HG03025 (cell line): ENCODE measurements at regions not wholly inside any gene's neighbourhood (a gene's known extent, or its start where the extent isn't known, plus 50 kb on each side); places are given as distances from the start of the nearest gene placed in this dataset.
"Not testable (repeated sequence)": the region's sequence is repeated elsewhere in the genome, so short reads cannot be mapped to it uniquely, and the experiment has no call there.

Experiments used
- ATAC-seq: cut with Tn5 transposase; IDR thresholded peaks from one replicate; pipeline ENCODE4 v1.9.1; 2021; ENCODE audit warnings: mild to moderate bottlenecking, moderate library complexity; ENCODE audit not compliant: unreplicated experiment, low FRiP score

DNA sequence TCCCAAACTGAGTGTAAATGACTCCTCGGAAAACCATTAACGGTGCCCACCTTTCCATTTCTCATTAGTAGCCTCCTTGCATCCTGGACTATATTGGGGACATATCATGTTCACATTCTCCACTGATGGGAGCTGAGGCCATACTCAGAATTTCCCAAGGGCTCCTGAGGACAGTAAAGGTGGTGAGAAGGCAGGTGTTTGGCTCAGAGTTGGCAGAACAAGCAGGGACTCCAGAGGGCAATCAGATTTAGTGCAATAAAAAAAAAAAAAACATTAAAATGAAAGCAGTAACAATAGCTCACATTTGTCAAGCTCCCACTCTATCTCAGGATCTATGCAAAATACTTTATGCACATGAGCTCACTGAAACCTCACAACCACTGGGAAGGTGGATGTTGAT lies 401.4 kb downstream of the MAFB start:
- ATAC-seq = no peak

DNA sequence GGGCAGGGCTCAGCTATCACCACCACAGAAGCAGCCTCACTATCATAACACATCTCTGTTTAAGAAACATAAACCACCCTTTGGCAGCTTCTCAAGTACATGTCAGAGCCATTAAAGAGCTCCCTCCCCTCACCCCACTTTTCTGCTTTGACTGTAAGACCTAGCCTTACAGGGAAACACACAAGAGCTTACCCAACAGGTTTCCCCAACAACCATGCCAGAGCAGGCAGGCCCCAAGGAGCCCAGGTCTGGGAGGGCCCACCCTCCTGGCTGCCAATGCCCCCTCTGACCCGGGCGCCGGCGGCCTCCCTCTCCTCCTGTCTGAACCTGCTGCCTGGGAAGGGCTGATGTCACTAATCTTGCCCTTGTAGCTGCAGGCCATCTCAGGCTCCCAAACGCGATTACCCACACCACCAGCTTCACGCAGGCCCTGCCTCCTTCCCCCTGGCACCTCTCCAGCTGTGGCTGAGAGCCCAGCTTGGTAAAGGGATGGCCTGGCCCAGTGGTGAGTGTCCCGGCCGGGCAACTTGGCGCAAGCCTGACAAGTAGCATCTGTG lies 402.0 kb downstream of the MAFB start:
- no peak for ATAC-seq

DNA sequence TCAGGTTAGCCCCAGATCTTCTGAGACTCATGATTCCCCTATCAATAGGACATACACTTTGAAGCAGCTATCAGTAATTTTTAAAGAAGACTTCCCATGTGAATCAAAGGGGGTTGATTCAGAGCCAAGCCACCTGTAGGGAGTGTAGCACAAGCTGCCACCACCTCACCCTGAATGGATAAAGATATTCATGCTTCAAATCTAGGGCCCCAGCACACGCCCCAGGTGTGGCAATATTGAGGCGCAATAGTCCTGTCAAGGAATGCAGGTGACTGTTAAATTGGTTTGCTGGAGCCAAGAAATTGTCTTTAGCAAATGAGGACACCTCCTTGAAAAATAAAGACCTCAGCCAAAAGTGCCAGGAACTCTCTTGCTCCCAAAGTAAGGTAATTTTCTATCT lies 404.4 kb downstream of the MAFB start:
- no peak for ATAC-seq

DNA sequence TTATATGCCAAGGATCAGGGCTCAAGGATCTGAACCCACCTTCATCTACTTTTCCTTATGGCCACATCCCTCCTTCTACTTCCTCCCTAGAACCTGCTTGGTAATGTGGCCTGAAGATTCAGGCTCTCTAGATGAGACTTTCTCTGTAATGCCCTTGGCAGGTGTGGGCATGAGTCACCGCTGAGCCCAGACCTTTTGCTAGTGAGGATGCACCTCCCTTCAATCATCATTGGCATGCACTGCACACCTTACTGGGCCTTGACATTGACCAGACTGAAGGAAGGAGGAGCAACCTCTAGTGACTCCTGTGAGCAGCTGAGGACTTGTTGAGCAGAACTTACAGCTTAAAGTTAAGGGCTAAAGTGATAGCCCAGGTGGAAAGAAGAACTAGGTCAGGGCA lies 405.3 kb downstream of the MAFB start:
- no peak for ATAC-seq

DNA sequence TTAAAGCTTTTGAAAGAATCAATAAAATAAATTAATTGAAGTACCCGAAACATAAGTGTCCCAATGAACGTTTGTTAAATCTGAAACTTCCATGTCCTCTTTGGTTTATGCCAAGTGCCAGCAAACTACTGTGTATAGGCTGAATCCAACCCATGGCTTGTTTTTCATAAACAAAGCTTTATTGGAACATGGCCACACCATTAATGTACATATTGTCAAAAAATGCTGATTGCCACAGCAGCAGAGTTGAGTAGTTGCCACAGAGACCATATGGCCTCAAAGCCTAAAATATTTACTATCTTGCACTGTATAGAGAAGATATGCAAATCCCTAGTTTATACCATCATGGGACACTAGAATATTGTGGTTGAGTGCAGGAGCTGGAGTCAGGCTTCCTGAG lies 406.1 kb downstream of the MAFB start:
- no peak for ATAC-seq

DNA sequence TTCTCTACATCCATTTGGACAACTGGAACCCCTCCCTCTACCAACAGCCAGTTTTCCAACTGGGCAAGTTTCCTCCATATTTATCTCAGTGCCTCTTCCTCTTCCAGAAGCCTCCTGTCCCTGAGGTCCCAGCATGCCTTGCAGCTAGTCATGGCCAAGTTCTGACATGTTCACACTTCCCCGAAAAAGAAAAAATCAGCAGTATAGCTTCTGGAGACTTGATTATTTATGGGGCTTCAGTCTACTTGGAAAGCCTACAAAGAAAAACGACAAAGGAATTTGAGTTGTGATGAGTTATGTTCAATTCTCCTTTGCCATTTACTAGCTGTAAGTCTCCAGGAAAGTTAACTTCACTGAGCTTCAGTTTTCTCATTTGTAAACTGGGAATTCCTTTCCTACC lies 406.5 kb downstream of the MAFB start:
- no peak for ATAC-seq

DNA sequence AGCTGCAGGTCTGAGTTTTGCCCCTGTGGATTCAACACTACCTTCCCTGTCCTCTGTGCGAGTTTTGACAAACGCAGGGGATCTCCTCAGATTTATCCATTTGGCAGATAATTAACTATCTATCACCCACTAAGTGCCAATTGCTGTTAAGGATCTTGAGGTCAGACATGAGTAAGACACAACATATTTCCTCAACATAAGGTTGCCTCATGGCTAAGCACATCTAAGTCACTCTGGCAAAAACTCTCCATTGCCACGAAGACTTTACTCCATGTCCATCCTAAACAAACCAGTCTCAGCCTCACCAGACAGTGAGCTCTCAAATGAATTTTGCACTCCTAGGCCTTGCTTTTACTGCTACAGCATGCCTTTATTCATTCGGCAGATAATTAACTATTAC lies 408.4 kb downstream of the MAFB start:
- ATAC-seq = no peak

DNA sequence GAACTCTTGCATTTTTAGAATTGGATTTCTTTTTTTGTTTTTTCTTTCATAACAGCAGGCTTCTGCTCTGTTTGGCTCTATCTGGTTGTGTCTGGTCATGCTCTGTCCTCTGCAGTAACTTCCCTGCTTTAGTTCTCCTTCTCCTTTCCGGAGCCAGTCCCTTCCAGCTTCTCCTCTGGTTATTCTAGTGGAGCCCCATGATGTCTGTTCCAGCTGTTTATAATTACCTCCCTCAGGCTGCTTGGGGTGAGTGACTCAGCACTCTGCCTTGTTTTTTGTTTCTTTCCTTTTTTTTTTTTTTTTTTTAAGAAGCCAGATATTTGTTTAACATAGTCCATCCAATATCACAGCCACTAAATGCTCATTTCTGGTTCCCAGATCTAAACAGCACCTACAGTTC lies 409.6 kb downstream of the MAFB start:
- ATAC-seq = no peak

DNA sequence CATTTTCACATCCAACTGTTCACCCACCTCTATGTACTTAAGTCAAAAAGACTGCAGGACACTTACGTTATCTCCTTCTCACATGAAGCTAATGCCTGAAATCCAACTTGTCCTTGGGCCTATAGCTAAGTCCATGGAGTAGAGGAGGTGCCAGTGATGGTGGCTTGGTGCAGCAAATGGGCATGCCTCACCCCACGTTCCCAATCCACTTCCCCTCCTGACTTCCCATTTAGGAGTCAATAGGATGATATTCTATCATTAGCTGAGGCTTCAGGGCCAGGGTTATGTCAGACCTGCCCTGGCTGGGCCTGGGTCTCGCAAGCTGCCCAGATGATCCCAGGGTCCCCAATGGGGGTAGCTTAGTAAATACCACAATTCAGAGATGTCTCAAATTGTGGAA lies 410.4 kb downstream of the MAFB start:
- ATAC-seq = no peak

DNA sequence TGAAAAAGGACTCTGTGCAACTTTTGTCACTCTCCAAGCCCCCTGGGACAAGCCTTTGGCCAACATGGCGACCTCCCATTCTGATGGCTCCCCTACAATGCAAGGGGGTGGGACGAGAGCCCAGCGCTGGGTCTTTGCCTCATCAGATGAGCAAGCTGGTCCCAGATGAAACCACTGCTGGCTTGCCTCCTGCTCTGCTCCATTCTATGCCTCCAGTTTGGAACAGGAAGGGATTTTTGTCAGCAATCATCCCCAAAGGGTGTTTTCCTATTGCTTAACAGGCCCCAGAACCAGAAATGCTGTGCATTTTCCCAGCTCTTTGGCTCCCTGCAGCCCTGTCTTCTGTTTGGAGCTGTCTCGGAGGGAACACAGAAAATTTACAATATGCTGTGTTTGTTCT lies 412.7 kb downstream of the MAFB start:
- ATAC-seq = no peak

DNA sequence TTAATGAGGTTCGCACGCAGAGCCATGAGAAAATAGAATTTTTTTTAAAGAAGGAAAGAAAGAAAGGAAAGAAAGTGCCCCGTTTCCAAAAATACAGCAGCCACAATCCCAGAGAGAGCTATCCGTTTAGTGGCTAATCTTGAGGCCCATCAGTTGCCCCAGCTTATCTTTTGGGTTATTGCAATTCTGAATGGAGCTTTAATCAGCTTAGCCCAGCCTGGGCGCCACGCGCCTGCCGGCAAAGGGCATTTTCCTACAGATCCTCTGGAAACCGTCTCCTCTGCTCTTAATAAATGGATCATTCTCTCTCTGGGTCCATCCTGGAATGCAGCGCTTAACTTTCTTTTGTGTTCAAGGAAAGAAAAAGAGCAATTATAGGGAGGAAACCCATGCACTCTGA lies 413.3 kb downstream of the MAFB start:
- ATAC-seq = no peak

DNA sequence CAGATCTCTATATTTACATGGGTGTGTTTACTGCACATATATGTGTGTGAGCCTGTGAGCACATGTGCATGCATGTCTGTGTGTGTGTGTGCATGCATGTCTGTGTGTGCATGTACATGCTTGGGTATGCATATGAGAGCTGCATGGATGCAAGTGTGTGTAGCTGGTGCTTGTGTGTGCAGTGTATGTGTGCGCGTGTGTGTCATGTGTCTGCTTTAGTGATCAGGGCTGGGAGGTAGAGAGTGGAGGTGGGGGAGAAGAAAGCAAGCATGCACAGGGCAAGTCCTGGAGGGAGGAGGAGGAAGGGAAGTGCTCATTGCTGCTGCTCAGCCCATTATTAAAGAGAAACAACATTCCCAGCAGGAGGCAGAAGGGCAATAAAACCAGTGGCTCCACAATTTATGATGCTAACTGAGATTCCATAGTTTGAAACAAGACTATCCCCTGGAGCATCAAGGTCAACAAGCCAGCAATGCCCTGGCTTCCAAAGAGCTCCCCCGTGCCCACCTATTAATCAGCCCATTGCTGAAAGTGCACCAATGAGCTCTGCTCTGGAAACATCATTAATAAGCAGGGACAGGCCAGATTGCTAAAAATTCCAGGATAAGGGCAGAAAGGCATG lies 414.0 kb downstream of the MAFB start:
- no peak for ATAC-seq

DNA sequence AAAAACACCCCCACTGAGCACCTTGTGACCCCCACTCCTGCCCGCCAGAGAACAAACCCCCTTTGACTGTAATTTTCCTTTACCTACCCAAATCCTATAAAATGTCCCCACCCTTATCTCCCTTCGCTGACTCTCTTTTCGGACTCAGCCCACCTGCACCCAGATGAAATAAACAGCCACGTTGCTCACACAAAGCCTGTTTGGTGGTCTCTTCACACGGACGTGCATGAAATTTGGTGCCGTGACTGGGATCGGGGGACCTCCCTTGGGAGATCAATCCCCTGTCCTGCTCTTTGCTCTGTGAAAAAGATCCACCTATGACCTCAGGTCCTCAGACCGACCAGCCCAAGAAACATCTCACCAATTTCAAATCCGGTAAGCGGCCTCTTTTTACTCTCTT lies 419.8 kb downstream of the MAFB start:
- not testable (repeated sequence) for ATAC-seq

DNA sequence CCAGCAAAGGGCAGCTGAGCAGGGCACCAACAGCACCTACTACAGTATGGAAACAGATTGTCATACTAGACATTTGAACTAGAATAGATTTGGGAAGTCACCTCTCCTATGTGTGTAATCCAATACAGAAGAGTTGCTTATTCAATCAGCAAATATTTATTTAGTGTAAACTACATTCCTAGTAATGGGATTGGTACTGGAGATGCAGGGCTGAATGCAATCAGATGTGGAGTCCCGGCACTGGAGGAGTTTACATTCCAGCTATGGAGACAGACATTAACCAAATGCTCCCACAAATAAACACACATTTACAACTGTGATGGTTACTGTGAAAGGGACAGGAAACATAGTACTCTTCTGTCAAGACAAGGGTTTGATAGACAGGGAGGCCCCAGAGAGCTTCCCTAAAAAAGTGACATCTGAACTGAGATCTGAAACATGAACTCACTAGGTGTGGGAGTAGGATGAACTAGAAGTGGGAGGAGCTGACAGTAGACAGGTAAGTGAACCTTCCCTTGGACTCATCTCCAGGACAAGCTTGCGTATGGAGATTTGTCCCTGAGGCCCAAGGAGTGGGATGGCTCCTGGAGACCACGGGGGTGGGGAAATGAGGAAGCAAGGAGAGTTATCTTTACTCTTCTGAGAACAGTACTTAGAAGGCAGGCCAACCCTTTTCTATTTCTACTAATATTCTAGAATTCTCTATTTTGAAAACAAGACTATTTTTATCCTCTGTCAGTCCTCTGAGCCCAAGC lies 420.5 kb downstream of the MAFB start:
- no peak for ATAC-seq

DNA sequence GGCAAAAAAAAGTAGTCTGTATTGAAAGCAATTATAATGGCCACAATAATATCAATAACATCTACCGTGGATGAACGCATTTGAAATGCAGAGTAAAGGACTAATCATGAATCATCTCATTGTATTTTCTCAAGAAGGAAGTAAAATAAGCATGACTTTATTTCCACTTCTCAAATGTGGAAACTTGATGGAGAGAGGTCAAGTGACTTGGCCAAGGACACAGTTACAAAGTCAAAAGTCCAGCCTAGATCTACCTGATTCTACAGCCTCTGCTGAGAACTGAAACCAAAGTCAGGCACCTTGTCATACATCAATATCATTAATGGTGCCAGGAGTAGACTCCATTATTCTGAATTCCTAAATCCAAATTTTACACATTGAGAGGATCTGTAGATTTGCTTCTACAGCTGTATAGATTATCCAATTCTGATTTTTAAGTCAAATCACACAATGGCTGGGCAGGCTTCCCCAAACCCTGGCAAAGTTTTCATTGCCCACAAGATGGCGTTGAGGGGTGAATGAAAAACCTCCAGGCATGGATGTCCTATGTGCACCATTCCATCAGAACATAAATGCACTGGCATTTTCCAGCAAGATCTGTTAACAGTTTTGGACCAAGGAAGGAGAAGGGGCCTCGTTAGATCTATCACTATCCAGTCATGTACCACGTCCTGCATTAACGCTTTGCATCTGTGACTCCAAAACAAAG lies 423.1 kb downstream of the MAFB start:
- ATAC-seq = no peak

DNA sequence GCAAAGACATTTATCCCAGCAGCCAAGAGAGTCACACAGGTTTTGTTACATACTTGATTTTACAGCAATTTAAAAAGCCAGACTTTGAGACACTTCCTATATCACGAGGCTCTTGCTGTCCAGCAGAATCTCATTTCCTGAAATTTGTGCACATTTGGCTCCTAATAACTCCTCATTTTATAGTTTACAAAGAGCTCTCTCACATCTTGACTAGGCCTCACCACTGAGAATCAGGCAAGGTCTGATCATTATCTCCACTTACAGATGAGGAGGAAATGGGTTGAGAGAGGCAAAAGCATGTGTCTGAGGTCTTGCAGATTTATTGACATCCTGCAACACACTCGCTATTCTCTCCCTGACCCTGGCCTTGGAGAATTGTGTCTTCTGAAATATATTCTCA lies 426.8 kb downstream of the MAFB start:
- no peak for ATAC-seq

DNA sequence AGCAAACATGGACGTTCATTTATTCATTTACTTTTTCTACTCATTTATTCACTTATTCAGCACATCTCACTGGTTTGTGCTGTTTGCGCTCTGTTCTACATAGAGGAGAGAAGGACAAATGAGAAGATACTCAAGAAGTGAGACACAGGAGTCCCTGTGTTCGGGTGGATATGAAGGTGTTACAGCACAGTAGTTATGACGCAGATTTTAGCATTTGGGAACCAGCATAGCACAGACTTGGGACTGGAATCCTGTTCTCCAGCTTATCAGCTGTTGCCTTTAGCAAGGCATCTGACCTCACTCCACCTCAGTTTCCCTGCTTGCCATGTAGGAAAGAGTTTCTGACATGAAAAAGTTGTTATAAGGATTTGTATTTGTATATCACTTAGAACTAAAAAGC lies 430.1 kb downstream of the MAFB start:
- no peak for ATAC-seq

DNA sequence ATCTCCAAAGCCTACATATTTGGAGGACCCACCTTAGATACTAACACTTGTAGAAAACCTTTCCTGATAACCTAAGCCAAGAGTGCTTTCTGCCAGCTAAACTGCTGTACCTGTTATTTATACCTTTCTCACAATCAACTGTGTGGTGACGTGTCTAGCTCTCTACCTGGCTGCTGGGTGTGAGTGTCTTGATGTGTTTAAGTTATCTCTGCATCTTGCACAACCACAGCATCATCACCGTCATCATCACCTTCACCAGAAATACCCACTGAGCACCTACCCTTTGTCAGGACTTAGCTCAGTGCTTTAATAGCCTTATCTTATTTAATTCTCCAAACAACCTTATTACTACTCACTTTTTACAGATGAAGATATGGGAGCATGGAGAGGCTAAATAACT lies 431.3 kb downstream of the MAFB start:
- no peak for ATAC-seq

DNA sequence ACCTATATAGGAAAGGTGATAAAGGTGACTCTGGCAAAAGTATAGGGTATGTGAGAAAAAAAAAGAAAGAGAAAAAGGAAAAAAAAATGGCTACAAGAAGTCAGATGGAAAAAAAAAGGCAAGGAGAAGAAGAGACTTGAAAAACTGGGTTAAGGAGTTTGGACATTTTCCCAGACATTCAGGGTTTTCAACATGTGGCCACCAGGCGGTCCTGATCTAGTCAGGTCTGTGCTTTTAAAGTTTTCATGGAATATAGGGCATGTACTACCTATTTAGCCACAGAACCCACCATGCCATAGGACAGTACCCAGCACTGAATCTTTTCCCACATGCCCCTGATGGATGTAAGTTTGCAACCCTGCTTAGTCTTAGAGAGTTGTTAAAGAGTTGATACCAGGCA lies 433.7 kb downstream of the MAFB start:
- ATAC-seq = no peak

DNA sequence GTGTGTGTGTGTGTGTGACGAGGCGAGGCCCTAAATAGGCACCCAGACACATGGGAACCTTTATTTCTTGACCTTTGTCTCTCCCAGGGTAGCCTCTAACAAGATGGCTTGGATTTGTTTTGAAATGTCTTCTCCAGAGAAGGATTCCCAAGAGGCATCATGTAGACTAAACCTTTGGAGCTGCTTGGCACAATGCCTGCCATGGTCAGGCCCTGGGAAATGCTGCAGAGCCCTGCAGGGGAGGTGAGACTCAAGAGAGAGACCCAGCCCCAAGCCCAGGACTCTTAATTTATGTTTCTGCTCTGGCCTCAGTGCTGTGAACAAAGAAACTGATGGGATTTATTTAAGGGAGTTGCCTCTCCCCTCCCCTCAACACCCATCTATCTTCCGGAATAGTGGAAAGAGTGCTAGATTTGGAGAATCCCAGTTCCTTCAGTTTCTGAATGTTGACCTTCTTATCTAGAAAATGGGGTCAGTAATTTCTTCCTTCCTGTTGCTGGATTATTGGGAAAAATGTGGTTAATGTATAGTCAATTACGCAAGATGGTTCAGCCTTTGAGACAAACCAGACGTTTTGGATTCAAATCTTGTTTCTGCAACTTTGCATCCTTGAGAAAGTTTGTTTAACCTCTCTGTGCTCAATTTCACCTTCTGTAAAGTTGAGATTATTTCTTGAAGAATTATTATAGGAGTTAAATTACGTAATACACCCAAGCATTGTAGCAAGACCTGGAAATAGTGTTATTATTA lies 434.8 kb downstream of the MAFB start:
- ATAC-seq = no peak
